ENCODE measurements at regions not wholly inside any gene's neighbourhood (a gene's known extent, or its start where the extent isn't known, plus 50 kb on each side); places are given as distances from the start of the nearest gene placed in this dataset.

DNA sequence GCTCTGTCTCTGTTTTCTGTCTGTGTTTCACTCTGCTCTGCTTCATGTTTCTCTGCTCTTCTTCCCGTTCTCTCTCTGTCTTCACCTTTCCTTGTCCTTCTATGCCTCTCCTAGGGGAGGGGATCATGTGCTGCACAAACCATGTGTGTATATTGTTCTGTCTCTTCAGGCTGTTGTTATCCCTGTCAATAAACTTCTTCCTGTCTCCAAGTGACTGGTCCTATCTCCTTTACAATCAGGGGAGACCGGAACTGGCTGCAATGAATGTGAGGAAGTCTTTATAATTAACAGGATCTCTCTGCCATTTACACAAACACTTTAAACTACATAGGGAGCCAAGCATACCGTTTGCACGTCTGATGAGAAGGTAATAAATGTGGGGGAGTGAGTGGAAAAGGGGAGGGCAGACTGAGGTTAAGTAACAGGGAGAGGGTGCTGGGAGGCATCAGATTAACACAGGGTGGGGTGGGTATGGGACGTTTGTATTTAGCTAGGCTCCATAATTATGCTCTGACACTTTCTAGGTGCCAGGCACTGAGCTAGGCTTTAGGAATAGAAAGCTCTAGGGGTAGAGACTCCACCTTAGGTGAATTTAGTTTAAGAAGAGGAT lies 626.1 kb downstream of the DHX35 start:
- no peaks in the 10 kb centered on the region for H3K79me2 ChIP-seq (ENCODE audit: insufficient read depth, low read length)
- H2AFZ ChIP-seq (ENCODE audit: low read length), result no peak overlapping the region

DNA sequence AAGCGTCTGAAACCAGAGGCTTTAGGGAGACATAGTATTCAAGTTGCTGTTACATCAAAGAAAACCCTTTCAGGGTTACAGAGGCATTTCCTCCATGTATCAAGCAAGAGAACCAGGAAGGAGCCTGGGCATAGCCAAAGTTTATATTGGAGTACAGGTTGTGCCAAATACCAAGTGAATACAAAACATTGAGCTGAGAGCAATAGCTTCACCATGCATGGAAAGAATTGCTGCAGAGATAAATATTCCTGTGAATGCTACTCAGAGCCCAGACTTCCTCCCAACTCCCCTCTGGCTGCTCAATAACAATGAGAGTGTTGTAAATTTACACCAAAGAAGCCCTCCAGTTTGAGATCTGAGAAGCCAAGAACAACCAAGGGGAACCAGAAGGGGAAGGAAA lies 618.9 kb downstream of the DHX35 start:
- Histone ChIP-seq H3K4me1 (ENCODE audit: insufficient read depth, low read length, severe bottlenecking) (no peaks in the 10 kb centered on the region), H3K36me3 (ENCODE audit: insufficient read depth, low read length) (no peaks in the 10 kb centered on the region), H3K9ac (ENCODE audit: low read length) (no peak overlapping the region), H3K27ac (ENCODE audit: low read depth, low read length, poor library complexity, severe bottlenecking) (no peak overlapping the region), H2AFZ (ENCODE audit: low read length) (no peak overlapping the region), H3F3A (ENCODE audit: insufficient read depth, low read length) (no peaks in the 10 kb centered on the region), H4K20me1 (ENCODE audit: insufficient read depth, low read length) (no peaks in the 10 kb centered on the region), H3K27me3 (ENCODE audit: insufficient read depth, low read length) (no peaks in the 10 kb centered on the region), H3K4me3 (ENCODE audit: low read depth, low read length, poor library complexity, severe bottlenecking) (no peak overlapping the region), H3K9me2 (ENCODE audit: low read depth, low read length) (no peaks in the 10 kb centered on the region), H3K9me3 (ENCODE audit: low read length) (no peaks in the 10 kb centered on the region), H3K4me2 (ENCODE audit: low read length) (no peak overlapping the region), H3K79me2 (ENCODE audit: insufficient read depth, low read length) (no peaks in the 10 kb centered on the region)
- no peak for TF ChIP-seq EZH2 (IDR thresholded peaks at IDR 0.05; ENCODE audit: borderline replicate concordance, low read length)
- TF ChIP-seq, protein P1, sequence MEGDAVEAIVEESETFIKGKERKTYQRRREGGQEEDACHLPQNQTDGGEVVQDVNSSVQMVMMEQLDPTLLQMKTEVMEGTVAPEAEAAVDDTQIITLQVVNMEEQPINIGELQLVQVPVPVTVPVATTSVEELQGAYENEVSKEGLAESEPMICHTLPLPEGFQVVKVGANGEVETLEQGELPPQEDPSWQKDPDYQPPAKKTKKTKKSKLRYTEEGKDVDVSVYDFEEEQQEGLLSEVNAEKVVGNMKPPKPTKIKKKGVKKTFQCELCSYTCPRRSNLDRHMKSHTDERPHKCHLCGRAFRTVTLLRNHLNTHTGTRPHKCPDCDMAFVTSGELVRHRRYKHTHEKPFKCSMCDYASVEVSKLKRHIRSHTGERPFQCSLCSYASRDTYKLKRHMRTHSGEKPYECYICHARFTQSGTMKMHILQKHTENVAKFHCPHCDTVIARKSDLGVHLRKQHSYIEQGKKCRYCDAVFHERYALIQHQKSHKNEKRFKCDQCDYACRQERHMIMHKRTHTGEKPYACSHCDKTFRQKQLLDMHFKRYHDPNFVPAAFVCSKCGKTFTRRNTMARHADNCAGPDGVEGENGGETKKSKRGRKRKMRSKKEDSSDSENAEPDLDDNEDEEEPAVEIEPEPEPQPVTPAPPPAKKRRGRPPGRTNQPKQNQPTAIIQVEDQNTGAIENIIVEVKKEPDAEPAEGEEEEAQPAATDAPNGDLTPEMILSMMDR (IDR thresholded peaks at IDR 0.05; ENCODE audit: low read length), result no peak

More for the DNA sequence above, 626.1 kb downstream of the DHX35 start:
- no peaks in the 10 kb centered on the region for H3F3A ChIP-seq (ENCODE audit: insufficient read depth, low read length)
- no peaks in the 10 kb centered on the region for H4K20me1 ChIP-seq (ENCODE audit: insufficient read depth, low read length)
- no peak overlapping the region for H3K4me2 ChIP-seq (ENCODE audit: low read length)
- no peaks in the 10 kb centered on the region for H3K9me3 ChIP-seq (ENCODE audit: low read length)
- H3K36me3 ChIP-seq (ENCODE audit: insufficient read depth, low read length), result no peaks in the 10 kb centered on the region
- H3K9ac ChIP-seq (ENCODE audit: low read length), result no peak overlapping the region
- no peak overlapping the region for H3K27ac ChIP-seq (ENCODE audit: low read depth, low read length, poor library complexity, severe bottlenecking)
- no peaks in the 10 kb centered on the region for H3K4me1 ChIP-seq (ENCODE audit: insufficient read depth, low read length, severe bottlenecking)
- H3K4me3 ChIP-seq (ENCODE audit: low read depth, low read length, poor library complexity, severe bottlenecking), result no peak overlapping the region
- H3K9me2 ChIP-seq (ENCODE audit: low read depth, low read length), result no peaks in the 10 kb centered on the region
- H3K27me3 ChIP-seq (ENCODE audit: insufficient read depth, low read length), result no peaks in the 10 kb centered on the region
- TF ChIP-seq, protein P1 (IDR thresholded peaks at IDR 0.05; ENCODE audit: low read length), result no peak
- no peak for TF ChIP-seq EZH2 (IDR thresholded peaks at IDR 0.05; ENCODE audit: borderline replicate concordance, low read length)

DNA sequence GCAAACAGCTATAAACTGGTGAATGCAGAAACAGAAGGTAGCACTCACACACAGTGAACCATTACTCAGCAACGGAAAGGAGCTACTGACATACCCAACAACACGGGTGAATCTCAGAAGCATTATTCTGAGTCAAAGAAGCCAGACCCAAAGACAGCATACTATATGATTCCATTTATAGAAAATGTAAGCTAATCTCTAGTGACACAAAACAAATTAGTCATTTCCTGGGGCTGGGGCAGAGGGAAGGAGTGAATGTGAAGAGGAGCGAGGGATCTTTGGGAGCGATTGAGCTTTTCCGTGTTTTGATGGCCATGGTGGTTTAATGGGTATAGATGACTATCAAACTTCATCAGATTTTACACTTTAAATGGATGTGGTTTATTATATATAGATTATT lies 614.6 kb downstream of the DHX35 start:
- Histone ChIP-seq H3K9me2 (ENCODE audit: low read depth, low read length) (no peaks in the 10 kb centered on the region), H3K4me1 (ENCODE audit: insufficient read depth, low read length, severe bottlenecking) (no peaks in the 10 kb centered on the region), H3K4me3 (ENCODE audit: low read depth, low read length, poor library complexity, severe bottlenecking) (no peak overlapping the region), H3F3A (ENCODE audit: insufficient read depth, low read length) (no peaks in the 10 kb centered on the region), H4K20me1 (ENCODE audit: insufficient read depth, low read length) (no peaks in the 10 kb centered on the region), H3K9ac (ENCODE audit: low read length) (no peak overlapping the region), H2AFZ (ENCODE audit: low read length) (no peak overlapping the region), H3K9me3 (ENCODE audit: low read length) (no peaks in the 10 kb centered on the region), H3K36me3 (ENCODE audit: insufficient read depth, low read length) (no peaks in the 10 kb centered on the region), H3K27me3 (ENCODE audit: insufficient read depth, low read length) (no peaks in the 10 kb centered on the region), H3K27ac (ENCODE audit: low read depth, low read length, poor library complexity, severe bottlenecking) (no peak overlapping the region), H3K79me2 (ENCODE audit: insufficient read depth, low read length) (no peaks in the 10 kb centered on the region), H3K4me2 (ENCODE audit: low read length) (no peak overlapping the region)
- no peak for TF ChIP-seq EZH2 (IDR thresholded peaks at IDR 0.05; ENCODE audit: borderline replicate concordance, low read length)
- TF ChIP-seq, protein P1 (IDR thresholded peaks at IDR 0.05; ENCODE audit: low read length), result no peak
